Ramos (cell line): ENCODE measurements at regions not wholly inside any gene's neighbourhood (a gene's known extent, or its start where the extent isn't known, plus 50 kb on each side); places are given as distances from the start of the nearest gene placed in this dataset.

Experiments used
- in situ Hi-C: fragments of 300-500 bp; cut with MboI; formaldehyde crosslinking; loops from one replicate; pipeline ENCODE4 v1.14.3; 2022; ENCODE audit warnings: low sequenced_read_pairs; ENCODE audit not compliant: unreplicated experiment

DNA sequence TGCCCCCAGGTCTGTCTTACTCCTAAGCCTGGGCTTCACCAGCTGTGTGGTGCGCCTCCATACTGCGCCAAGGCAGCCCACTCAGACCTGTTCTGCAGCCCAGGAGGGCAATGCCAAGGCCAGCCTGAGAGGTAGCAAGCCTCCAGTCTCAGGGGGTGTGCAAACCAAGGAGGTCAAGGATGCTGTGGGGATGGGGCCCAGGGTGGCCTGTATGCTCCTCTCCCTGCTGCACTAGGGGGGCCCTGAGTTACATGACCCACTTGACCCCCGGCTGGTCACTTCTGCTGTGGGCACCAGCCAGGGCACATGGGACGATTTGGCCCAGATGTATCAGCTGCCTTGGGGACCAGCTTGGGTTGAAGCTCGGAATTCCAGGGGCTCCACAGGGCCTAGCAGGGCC, 70.0 kb upstream of the SLC6A6 start:
- in situ Hi-C loops, result no loop called here

DNA sequence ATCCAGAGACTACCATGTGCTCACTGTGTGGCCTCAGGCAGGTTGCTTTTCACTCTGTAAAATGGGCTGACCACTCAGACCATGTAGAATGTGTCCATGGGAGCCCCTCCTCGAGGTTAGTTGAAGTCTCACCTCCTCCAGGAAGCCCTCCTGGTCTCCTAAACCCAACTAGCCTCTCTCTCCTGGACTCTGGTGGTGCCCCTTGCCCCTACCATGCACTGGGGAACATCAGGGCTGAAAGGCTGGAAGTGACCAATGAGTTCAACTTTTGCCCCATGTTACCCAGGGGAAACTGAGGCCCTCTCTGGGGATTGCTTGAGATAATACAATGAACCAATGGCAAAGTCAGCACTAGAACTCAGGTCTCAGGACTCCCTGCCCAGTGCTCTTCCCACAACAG, 69.2 kb upstream of the SLC6A6 start:
- in situ Hi-C loops, result no loop called here

DNA sequence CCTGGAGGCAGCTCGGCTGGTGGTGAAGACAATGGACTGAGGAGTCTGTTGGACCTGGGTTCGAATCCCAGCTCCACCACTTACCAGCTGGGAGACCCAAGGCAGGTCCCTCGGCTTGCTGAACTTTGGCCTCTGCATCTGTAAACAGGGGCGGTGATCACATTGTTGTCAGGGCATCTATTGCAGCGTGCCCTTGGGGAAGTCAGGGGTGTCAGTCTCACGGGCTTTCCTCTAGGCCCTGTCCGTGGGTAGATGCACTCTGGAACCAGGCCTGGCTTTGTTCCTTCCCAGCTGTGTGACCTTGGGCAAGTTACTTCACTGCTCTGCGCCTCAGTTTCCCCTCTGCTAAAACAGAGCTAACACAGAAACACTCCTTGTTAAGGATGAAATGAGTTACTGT, 68.8 kb upstream of the SLC6A6 start:
- in situ Hi-C loops, result no loop called here

DNA sequence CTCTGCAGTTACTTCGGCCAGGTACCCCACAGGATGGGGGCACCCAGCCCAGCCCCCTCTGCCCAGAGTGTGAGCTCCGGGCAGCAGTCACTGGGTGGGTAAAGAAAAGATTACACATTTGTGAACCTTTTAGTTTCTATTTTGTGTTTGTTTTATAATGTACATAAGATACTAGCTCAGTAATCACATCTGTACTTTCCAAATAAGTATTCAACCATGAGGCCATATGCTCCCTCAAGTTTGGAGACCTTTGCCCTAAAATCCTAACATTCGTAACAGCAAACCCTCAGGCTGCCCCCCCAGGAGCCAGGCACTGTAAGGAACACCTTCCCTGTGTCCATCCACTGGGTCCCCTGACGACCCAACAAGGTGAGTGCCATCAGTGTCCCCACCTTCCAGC, 68.3 kb upstream of the SLC6A6 start:
- in situ Hi-C loops, result no loop called here

DNA sequence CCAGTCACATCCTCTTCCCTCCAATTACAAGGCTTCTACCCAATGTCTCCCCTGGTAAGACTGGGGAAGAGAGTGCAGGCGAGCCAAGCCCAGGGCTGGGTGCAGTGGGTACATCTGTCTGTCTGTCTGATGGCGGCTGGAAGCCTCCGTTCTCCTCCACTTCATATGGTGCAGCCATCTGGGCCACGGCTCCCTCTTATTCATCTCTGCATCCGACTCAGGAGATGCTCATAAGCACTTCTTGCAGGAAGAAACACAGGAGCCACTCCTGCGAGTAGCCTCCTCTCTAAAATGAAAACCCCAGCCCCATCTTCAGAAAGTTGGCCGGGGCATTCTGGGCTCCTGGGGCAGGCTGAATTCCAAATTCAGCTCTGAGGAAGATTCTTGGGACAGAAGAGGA, 67.5 kb upstream of the SLC6A6 start:
- in situ Hi-C loops, result no loop called here

DNA sequence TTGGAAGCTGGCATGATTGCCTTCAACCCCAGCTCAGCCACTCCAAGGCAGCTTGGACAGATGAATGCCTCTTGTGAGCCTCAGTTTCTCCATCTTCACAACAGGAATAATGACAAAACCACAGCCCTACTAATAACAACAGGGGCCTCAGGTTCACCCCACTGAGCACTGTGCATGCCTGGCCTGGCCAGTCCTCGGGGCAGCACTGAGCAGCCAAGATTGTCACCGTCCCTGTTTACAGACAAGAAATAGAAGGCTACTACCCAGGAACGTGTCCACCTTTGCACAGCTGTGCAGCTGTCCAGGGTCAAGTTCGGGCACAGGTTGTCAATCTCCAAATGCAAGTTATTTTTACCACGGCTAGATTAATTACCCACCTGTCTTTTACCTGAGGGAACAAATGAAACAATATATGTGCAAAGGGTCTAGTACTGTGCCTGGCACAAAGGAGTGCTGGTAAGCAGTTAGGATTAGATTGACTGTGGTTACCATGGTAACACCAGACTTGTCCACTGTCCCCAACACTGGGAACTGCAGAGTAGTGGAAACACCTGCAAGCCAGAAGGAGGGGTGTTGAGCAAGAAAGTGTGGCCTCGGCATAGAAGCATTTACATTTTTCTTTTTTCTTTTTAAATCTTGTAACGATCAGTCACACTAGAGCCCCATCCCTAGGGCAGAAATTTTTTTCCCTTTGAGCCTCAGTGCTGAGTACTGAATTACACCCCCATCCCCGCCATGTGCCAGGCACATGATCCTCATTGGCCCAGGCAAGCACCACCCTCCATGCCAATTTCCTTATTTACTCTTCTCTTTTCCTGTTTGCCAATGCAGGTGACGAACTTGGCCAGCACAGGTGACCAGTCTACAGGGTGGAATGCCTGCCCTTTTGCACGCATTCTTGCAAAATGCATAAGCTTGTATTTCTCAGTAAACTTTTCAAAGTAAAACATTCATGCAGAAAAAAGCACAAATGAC, 66.3 kb upstream of the SLC6A6 start:
- in situ Hi-C loops, result no loop called here

DNA sequence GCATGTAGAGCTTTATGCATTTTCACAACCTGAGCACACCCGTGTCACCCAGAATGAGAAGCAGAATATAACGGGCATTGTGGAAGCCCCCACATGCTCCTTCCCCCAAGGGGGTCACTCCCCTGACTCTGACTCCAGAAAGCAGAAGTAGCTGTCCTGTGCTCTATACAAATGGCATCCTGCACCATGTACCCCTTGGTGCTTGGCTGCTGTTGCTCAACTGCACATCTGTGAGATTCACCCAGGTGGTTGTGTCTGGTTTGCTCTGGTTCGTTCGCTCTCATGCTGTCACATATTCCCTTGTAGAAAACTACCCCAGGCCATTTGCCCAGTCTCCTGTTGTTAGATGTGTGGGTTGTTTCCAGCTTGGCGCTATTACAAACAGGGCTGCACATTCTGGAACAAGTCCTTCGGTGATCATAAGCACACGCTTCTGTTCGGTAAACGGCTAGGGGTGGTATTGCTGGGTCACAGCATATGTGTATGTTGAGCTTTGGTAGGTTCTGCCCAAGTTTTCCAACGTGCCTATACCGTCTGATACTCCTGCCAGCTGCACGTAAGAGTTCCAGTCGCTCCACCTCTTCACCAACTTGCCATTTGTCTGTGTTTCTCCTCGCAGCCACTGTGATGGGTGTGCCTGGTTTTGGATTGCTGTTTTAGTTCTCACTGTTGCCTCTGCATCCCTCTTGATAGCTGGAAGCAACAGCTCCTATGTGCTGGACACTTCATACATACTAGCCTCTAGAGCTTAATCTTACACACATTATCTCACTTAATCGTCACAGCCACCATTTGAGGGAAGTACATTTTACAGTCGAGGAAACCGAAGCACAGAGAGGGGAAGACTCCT, 65.4 kb upstream of the SLC6A6 start:
- in situ Hi-C loops, result no loop called here

DNA sequence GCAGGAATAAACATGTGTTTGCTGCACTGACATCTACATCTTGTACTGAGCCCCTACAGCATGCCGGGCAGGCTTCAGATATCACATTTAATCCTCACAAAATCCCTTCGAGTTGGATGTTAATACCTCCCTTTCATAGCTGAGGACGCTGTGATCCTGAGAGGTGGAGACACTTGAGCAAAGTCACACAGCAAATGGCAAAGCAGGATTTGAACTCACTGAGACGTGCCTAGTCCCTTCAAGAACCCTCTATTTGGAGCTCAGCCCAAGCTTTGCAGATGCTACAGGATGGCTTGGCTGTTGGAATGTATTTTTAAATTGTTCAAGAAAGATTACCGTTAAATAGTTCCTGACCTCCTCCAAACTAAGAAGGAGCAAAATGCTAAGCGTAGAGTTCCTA, 64.6 kb upstream of the SLC6A6 start:
- in situ Hi-C loops, result no loop called here

DNA sequence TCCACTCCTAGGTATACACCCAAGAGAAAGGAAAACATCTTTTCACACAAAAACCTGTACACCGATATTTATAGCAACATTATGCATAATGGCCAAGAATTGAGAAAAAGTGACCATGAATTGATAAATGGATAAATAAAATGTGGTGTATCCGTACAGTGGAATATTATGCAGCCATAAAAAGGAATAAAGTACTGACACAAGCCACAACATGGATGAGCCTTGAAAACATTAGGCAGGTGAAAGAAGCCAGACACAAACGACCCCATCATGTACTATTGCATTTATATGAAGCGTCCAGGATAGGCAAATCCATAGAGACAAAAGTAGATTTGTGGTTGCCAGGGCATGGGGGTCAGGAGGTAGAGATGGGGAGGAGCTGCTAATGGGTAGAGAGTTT, 64.2 kb upstream of the SLC6A6 start:
- in situ Hi-C loops, result no loop called here

DNA sequence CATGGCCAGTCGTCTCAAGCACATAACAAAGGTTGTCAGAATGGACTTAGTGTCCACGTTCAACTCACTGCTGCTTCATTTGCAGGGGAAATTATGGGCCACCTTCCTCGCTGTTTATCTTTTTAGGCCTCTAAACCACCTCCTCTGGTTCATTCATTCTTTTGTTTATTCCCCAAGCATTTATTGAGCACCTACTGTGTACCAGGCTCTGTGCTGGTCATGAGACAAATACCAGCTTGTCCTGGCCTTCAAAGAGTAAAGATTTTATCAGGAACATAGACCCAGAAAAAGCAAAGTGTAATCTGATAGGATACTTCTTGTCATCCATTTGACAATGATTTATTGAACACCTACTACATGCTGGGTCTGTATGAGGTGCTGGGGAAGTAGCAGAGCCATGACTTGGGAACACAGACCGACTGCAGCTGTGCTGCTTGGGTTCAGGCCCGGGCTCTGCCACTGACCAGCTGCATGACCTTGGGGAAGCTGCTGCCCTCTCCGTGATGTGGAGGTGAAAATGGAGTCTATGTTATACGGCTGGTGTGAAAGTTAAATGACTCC, 63.4 kb upstream of the SLC6A6 start:
- in situ Hi-C loops, result no loop called here

DNA sequence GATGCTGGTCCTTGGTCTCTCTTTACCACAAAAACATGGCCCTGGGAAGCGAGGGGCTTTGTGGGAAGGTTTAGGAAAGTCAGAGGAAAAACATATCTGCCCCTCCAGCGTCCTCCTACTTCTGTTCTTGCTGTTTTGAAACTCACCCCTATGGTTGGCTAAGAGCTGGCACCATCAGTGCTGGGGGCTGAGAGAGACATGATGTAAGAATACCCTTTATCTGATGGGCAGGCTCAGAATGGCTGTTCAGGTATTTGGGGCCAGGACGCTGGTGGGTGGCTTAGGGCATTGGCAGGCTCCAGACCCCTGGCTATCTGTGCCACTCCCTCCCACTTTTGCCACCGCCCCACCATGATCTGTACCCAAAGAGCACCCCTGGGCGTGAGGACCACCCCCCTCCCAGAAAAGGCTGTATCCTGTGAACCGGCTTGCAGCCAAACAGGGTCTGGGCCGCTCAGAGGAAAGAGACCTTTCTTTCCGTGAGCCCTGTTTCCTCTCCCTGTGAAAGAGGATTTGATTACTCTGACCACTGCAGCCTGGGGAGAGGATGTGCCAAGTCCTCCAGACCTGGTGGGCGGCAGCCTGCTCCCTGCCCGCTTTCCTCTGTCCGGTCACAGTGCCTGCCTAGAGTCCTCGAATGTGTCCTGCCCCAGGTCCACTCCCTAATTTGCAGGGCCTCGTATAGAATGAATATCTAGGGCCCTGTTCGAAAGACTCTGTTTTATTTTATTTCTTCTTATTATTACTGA, 61.3 kb upstream of the SLC6A6 start:
- in situ Hi-C loops, result no loop called here

DNA sequence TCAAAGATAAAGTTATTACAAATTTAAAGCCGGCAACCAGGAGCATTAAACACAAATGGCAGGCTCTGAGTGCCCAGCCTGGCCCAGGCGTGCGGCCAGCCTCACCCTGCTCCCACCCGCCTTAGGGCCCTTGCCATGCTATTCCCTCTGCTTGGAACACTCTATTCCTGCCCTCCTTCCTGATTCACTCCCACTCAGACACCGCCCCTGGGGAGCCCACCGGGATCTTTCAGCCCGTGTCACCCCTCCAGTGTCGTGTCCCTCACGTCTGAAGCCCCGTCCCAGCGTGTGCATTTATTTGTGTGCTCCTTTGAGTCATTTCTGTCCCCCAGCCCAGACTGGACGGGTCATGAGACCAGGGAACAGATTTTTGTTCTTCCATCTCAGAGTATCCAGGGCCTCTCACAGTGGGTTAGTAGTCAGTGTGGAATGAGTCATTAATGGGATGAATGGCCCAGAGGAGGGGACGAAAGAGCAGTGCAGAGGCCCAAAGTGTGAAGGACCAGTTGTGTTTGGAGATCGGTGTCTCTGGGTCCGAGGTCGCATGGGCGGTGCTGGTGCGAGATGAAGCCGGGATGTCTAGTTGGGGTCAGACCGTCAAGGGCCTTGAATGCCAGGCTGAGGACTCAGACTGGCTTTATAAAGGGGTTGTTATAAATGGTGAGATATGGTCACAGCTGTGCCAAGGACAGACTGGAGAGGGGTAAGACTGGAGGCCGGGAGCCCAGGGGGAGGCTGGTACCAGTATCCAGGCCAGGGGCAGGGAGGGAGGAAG, 58.9 kb upstream of the SLC6A6 start:
- in situ Hi-C loops, result no loop called here

DNA sequence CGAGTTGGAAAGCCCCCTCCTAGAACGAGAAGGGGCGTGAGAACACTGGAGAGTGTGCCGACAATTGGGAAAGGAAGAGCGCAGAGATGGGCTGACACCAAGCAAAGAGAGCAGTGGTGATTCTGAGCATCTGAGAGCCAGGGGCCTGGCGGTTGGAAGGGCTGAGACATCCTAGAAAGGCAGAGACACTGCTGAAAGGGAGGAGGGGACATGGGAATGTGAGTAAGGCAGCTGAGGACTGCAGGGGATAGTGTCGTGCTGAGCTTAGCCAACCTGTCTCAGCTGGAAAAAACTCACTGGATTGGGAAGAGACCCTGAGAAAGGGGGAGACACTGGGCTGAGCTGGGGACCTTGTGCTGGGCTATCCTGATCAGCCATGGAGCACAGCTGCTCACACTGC, 58.1 kb upstream of the SLC6A6 start:
- in situ Hi-C loops, result no loop called here

DNA sequence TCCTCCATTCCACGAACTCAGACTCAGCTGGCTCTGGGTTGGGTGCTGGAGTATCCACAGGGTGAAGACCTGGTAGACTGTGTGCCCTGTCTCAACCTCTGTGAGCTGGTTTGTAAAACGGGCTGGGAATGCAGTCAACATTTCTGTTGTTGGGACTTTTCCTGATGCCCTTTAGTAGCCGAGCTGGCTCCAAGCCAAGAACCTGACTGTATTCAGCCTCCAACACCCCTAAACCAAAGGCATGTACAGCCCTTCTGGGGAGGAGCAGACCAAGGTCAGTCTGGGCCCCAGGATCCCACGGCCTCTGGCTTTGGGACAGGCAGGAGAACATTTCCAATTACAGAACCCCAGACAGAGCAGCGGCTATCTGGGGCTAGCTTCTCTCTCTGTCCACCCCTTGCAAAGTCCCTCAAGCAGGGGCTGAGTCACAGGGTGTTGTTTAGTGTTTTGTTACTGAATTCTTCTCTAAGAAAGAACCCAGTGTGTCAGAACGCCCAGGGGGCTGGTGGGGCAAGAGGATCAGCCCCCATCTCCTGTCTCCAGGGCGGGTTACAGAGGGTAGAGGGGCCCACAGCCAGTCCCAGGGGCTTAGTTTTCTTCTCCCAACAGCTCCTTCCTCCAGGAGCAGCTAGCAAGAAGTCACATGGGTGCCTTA, 56.8 kb upstream of the SLC6A6 start:
- in situ Hi-C loops, result no loop called here

DNA sequence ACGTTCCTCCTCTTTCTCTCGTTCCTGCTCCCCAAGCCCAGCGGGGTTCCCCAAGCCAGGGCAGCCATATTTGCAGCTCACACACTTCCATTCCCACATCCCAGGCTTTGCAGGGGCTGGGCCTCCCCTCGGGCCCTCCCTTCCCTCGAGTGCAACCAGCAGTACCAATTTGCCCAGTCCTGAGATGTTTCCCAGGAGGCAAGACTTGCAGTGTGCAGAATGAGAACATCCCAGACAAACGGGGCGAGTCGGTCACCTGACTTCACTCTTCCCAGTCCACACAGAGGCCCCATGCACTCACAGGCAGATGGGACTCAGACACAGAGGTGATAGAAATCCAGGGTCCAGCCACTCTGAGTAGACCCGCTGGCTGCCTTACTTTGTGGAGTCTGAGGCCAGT, 56.2 kb upstream of the SLC6A6 start:
- in situ Hi-C loops, result no loop called here

DNA sequence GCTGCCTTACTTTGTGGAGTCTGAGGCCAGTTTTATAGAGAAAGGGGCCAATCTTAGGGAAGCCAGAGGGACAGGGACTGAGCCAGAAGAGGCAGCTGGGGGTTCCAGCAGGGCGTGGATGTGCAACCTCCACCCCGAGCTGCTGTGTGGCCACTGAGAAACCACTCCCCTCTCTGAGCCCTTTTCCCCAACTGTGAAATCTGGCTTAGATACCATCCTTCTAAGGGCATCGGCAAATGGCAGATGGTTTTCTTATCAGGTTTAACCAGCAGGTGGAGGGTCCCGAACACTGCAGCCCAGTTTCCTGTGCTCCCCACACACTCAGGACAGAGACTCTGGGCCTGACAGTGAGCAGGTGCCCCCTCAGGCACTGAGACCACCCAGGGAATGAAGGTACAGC, 55.8 kb upstream of the SLC6A6 start:
- in situ Hi-C loops, result no loop called here

DNA sequence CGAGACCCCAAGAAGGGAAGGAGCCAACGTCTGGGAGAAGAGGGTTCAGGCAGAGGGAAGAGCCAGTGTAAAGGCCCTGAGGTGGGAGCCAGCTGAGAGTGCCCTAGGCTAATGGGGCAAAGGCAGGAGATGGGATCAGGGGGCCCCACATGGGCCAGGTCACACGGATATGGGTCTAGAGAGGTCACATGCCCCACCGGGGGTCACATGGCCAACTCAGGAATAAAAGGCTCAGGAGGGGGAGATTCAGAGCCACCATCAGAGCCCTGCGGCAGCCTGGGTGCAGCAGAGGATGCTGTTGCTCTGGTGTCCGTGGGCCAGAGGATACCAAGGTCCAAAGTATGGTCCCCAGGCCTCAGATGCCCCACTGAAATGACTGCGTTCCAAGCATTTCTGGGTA, 55.3 kb upstream of the SLC6A6 start:
- in situ Hi-C loops, result no loop called here

DNA sequence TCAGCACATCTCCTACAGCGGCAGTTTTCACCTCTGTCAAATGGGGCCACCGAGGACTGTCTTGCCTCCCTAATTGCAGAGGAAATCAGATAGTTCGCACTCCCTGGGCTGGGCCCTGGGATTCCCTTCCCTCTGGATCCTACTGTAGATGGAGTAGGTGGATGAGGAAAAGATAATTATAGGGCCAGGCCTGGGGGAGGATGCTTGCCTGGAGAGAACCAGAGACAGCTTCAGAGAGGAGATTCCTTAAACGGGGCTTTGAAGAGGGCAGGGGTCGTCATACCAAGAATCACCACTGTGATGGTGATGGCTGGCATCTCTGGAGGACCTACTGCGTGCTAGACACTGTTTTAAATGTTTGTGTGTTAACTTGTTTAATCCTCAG, 50.8 kb upstream of the SLC6A6 start:
- in situ Hi-C loops, result no loop called here

DNA sequence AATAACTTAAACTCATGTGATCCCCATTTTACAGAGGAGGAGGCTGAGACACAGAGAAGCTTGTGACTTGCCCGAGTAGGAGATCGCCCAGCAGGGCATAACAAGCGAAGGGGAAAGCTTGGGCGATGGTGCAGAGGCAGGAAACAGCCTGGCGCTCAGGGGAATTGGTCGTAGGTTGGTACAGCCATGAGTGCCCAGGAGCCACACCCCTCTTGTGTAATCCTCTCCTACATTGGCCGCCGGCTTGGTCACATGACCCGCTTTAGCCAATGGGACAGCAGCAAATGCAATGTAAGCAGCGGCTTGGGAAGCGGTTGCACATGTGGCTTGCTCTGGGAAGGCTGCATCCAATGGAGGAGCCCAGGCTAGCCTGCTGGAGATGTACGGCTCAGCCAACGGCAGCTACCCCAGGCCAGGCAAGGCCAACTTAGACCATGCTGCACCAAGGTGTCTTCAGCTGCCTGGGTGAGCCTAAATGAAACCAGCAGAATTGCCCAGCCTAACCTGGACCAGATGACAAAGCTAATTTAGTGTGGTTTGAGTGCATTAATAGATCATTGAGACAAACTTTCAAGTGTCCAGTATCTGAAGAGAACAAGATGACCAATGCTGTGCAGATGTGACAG, 50.3 kb upstream of the SLC6A6 start:
- in situ Hi-C loops, result no loop called here
